CD4-positive, alpha-beta T cell (primary cell): ENCODE measurements at regions not wholly inside any gene's neighbourhood (a gene's known extent, or its start where the extent isn't known, plus 50 kb on each side); places are given as distances from the start of the nearest gene placed in this dataset.

ENCODE experiments used
- ATAC-seq: fragments of 200-7000 bp; cut with Tn5 transposase; one replicate; pipeline ENCODE4 v1.10.0; 2022; ENCODE audit warnings: mild to moderate bottlenecking; ENCODE audit not compliant: poor library complexity
- CTCF ChIA-PET: fragments of 350-600 bp; sonication (Branson Sonifier 250); formaldehyde crosslinking; loops from one replicate; lab custom pipeline; 2021; ENCODE audit warnings: antibody characterized with exemption, inconsistent platforms; lab: Charles Lee
- POLR2A ChIA-PET: fragments of 350-600 bp; sonication (Branson Sonifier 250); formaldehyde crosslinking; loops from one replicate; lab custom pipeline; 2021; ENCODE audit warnings: antibody characterized with exemption, inconsistent platforms; lab: Charles Lee
- DNase-seq, 14 experiments: peaks; one replicate each; pipeline ENCODE4 v3.0.0-alpha.2; 2013 to 2020; ENCODE audit warnings: mixed read lengths in 2 of 14
- H3K27ac ChIP-seq, 2 donors: one replicate each; pipeline versions ENCODE4 v1.5.1 to v1.7.0; 2013; ENCODE audit warnings: low read length in 2 of 2, low read depth in 1 of 2, mild to moderate bottlenecking in 1 of 2
- H3K27me3 ChIP-seq, 2 experiments: 1 replicate in 1 of 2; 2 replicates in 1 of 2; pipeline versions ENCODE4 v1.6.1 to v1.7.0; 2013; ENCODE audit warnings: low read length in 2 of 2, control low read depth in 1 of 2, mild to moderate bottlenecking in 1 of 2, moderate library complexity in 1 of 2; ENCODE audit not compliant: insufficient read depth in 2 of 2, control insufficient read depth in 1 of 2
- H3K36me3 ChIP-seq: one replicate; pipeline ENCODE4 v1.6.1; 2013; ENCODE audit warnings: low read length, control low read depth; ENCODE audit not compliant: insufficient read depth
- H3K4me1 ChIP-seq: one replicate; pipeline ENCODE4 v1.6.1; 2013; ENCODE audit warnings: low read length, control low read depth; ENCODE audit not compliant: insufficient read depth
- H3K4me3 ChIP-seq: one replicate; pipeline ENCODE4 v1.5.1; 2013; ENCODE audit warnings: mild to moderate bottlenecking, low read length, moderate library complexity
- H3K9me3 ChIP-seq, 2 experiments: 1 replicate in 1 of 2; 2 replicates in 1 of 2; pipeline versions ENCODE4 v1.6.1 to v1.7.0; 2013; ENCODE audit warnings: low read length in 2 of 2, mild to moderate bottlenecking in 2 of 2, control low read depth in 1 of 2, moderate library complexity in 1 of 2; ENCODE audit not compliant: control insufficient read depth in 1 of 2, insufficient read depth in 1 of 2
- H3K27ac Mint-ChIP-seq: one replicate; pipeline ENCODE4 v1.8.0; 2020; ENCODE audit warnings: mixed read lengths
- H3K27me3 Mint-ChIP-seq: one replicate; pipeline ENCODE4 v1.8.0; 2021; ENCODE audit warnings: mixed read lengths
- H3K36me3 Mint-ChIP-seq: one replicate; pipeline ENCODE4 v1.8.0; 2021; ENCODE audit warnings: low read depth, mixed read lengths
- H3K4me1 Mint-ChIP-seq: one replicate; pipeline ENCODE4 v1.8.0; 2021; ENCODE audit warnings: low read depth, mixed read lengths
- H3K4me3 Mint-ChIP-seq: one replicate; pipeline ENCODE4 v1.8.0; 2020; ENCODE audit warnings: mild to moderate bottlenecking, mixed read lengths
- H3K9me3 Mint-ChIP-seq: one replicate; pipeline ENCODE4 v1.8.0; 2020; ENCODE audit warnings: mixed read lengths
- CTCF ChIP-seq: fragments of 200-600 bp; IDR thresholded peaks from one replicate; pipeline ENCODE4 v1.8.0; 2022; ENCODE audit warnings: antibody characterized with exemption, mild to moderate bottlenecking
- intact Hi-C, 2 experiments: fragments of 100-400 bp; cut with DNase I in 1 of 2; cut with micrococcal nuclease in 1 of 2; formaldehyde crosslinking; loops; one replicate each; pipeline versions ENCODE4 v1.15.1 to v1.9.0; 2023 to 2025; cut with DNase I, micrococcal nuclease

- Histone ChIP-seq H3K27me3 (no peaks in the 10 kb centered on the region), H3K9me3 (peaks cover 0 to 10% of the 10 kb centered on the region in 2 experiments), H3K4me1 (no peaks in the 10 kb centered on the region), H3K4me3 (no peak overlapping the region), H3K36me3 (no peaks in the 10 kb centered on the region), H3K27ac (no peak overlapping the region)
- no peak for TF ChIP-seq CTCF
- intact Hi-C loops, result no loop called here
- peaks cover 22% of the 10 kb centered on the region for H3K9me3 Mint-ChIP-seq
- H3K4me3 Mint-ChIP-seq, result no peak overlapping the region
- H3K4me1 Mint-ChIP-seq, result no peaks in the 10 kb centered on the region
- CTCF ChIA-PET, result no interaction called here
- no peaks in the 10 kb centered on the region for H3K36me3 Mint-ChIP-seq
- no peak overlapping the region for H3K27ac Mint-ChIP-seq
- DNase-seq, result no peak
- POLR2A ChIA-PET, result no interaction called here
- ATAC-seq, result no peak
- no peaks in the 10 kb centered on the region for H3K27me3 Mint-ChIP-seq
Observed at GRCh38 chr10:108187408-108188012, 1023.0 kb upstream of the SORCS1 start.

- Mint-ChIP-seq H3K36me3 (no peaks in the 10 kb centered on the region), H3K9me3 (peaks cover 19% of the 10 kb centered on the region), H3K27ac (no peak overlapping the region), H3K4me1 (no peaks in the 10 kb centered on the region), H3K27me3 (no peaks in the 10 kb centered on the region), H3K4me3 (no peak overlapping the region)
- Histone ChIP-seq H3K27ac (no peak overlapping the region), H3K4me1 (no peaks in the 10 kb centered on the region), H3K36me3 (no peaks in the 10 kb centered on the region), H3K9me3 (peaks cover 0 to 6% of the 10 kb centered on the region in 2 experiments), H3K4me3 (no peak overlapping the region), H3K27me3 (no peaks in the 10 kb centered on the region)
- ChIA-PET CTCF (no interaction called here), POLR2A (no interaction called here)
- DNase-seq, result no peak
- TF ChIP-seq CTCF, result no peak
- no peak for ATAC-seq
- intact Hi-C loops, result no loop called here
Observed at GRCh38 chr10:108184114-108184513, 1019.6 kb upstream of the SORCS1 start.

GRCh38 chr10:108180878-108181277 is 1016.4 kb upstream of the SORCS1 start:
- Mint-ChIP-seq H3K4me3 (no peak overlapping the region), H3K9me3 (peaks cover 16% of the 10 kb centered on the region), H3K4me1 (no peaks in the 10 kb centered on the region), H3K27ac (no peak overlapping the region), H3K27me3 (no peaks in the 10 kb centered on the region), H3K36me3 (no peaks in the 10 kb centered on the region)
- no peak overlapping the region for H3K4me3 ChIP-seq
- CTCF ChIA-PET, result no interaction called here
- H3K36me3 ChIP-seq, result no peaks in the 10 kb centered on the region
- H3K9me3 ChIP-seq, result peaks cover 0 to 6% of the 10 kb centered on the region in 2 experiments
- intact Hi-C loops, result no loop called here
- H3K27ac ChIP-seq, result no peak overlapping the region
- DNase-seq, result no peak
- H3K27me3 ChIP-seq, result no peaks in the 10 kb centered on the region
- TF ChIP-seq CTCF, result no peak
- ATAC-seq, result no peak
- no peaks in the 10 kb centered on the region for H3K4me1 ChIP-seq
- POLR2A ChIA-PET, result no interaction called here
